ENCODE measurements at regions not wholly inside any gene's neighbourhood (a gene's known extent, or its start where the extent isn't known, plus 50 kb on each side); places are given as distances from the start of the nearest gene placed in this dataset.

GRCh38 chr9:30661925-30662324, 1722.5 kb upstream of the ACO1 start:
- TF ChIP-seq CTCF (IDR thresholded peaks at IDR 0.05; ENCODE audit: low read depth, low read length, poor library complexity, severe bottlenecking), result no peak
- TF ChIP-seq EZH2phosphoT487 (IDR thresholded peaks at IDR 0.05; ENCODE audit: borderline replicate concordance, low read length), result no peak

Data from DOHH2 (cell line).